ENCODE measurements at regions not wholly inside any gene's neighbourhood (a gene's known extent, or its start where the extent isn't known, plus 50 kb on each side); places are given as distances from the start of the nearest gene placed in this dataset.

DNA sequence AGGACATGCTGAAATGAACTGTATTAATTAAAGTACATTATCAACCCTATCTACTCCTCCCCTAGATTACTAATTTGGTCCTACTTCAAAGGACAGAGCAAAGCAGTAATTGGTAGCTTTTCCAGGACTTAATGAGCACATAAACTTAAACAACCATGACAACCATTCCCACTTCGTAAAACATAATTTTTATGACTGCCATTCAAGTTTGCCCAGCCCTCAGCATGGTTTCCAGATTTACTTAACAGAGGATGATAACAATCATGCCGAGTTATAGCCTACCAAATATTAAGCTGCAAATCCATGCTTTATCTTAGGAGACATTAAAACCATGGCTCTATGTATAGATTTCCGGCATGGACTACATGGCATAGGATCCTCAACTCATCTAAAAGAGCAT lies 401.1 kb upstream of the CHAC2 start:
- TF ChIP-seq EZH2phosphoT487 (IDR thresholded peaks at IDR 0.05; ENCODE audit: unreplicated experiment) (no peak), ZNF114 (CRISPR knock-in tag; IDR thresholded peaks at IDR 0.05) (no peak), STAT1 (IDR thresholded peaks at IDR 0.05; ENCODE audit: unreplicated experiment) (no peak)
- TF ChIP-seq, protein P1, sequence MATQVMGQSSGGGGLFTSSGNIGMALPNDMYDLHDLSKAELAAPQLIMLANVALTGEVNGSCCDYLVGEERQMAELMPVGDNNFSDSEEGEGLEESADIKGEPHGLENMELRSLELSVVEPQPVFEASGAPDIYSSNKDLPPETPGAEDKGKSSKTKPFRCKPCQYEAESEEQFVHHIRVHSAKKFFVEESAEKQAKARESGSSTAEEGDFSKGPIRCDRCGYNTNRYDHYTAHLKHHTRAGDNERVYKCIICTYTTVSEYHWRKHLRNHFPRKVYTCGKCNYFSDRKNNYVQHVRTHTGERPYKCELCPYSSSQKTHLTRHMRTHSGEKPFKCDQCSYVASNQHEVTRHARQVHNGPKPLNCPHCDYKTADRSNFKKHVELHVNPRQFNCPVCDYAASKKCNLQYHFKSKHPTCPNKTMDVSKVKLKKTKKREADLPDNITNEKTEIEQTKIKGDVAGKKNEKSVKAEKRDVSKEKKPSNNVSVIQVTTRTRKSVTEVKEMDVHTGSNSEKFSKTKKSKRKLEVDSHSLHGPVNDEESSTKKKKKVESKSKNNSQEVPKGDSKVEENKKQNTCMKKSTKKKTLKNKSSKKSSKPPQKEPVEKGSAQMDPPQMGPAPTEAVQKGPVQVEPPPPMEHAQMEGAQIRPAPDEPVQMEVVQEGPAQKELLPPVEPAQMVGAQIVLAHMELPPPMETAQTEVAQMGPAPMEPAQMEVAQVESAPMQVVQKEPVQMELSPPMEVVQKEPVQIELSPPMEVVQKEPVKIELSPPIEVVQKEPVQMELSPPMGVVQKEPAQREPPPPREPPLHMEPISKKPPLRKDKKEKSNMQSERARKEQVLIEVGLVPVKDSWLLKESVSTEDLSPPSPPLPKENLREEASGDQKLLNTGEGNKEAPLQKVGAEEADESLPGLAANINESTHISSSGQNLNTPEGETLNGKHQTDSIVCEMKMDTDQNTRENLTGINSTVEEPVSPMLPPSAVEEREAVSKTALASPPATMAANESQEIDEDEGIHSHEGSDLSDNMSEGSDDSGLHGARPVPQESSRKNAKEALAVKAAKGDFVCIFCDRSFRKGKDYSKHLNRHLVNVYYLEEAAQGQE (IDR thresholded peaks at IDR 0.05; ENCODE audit: unreplicated experiment) = no peak
- TF ChIP-seq, protein P2, sequence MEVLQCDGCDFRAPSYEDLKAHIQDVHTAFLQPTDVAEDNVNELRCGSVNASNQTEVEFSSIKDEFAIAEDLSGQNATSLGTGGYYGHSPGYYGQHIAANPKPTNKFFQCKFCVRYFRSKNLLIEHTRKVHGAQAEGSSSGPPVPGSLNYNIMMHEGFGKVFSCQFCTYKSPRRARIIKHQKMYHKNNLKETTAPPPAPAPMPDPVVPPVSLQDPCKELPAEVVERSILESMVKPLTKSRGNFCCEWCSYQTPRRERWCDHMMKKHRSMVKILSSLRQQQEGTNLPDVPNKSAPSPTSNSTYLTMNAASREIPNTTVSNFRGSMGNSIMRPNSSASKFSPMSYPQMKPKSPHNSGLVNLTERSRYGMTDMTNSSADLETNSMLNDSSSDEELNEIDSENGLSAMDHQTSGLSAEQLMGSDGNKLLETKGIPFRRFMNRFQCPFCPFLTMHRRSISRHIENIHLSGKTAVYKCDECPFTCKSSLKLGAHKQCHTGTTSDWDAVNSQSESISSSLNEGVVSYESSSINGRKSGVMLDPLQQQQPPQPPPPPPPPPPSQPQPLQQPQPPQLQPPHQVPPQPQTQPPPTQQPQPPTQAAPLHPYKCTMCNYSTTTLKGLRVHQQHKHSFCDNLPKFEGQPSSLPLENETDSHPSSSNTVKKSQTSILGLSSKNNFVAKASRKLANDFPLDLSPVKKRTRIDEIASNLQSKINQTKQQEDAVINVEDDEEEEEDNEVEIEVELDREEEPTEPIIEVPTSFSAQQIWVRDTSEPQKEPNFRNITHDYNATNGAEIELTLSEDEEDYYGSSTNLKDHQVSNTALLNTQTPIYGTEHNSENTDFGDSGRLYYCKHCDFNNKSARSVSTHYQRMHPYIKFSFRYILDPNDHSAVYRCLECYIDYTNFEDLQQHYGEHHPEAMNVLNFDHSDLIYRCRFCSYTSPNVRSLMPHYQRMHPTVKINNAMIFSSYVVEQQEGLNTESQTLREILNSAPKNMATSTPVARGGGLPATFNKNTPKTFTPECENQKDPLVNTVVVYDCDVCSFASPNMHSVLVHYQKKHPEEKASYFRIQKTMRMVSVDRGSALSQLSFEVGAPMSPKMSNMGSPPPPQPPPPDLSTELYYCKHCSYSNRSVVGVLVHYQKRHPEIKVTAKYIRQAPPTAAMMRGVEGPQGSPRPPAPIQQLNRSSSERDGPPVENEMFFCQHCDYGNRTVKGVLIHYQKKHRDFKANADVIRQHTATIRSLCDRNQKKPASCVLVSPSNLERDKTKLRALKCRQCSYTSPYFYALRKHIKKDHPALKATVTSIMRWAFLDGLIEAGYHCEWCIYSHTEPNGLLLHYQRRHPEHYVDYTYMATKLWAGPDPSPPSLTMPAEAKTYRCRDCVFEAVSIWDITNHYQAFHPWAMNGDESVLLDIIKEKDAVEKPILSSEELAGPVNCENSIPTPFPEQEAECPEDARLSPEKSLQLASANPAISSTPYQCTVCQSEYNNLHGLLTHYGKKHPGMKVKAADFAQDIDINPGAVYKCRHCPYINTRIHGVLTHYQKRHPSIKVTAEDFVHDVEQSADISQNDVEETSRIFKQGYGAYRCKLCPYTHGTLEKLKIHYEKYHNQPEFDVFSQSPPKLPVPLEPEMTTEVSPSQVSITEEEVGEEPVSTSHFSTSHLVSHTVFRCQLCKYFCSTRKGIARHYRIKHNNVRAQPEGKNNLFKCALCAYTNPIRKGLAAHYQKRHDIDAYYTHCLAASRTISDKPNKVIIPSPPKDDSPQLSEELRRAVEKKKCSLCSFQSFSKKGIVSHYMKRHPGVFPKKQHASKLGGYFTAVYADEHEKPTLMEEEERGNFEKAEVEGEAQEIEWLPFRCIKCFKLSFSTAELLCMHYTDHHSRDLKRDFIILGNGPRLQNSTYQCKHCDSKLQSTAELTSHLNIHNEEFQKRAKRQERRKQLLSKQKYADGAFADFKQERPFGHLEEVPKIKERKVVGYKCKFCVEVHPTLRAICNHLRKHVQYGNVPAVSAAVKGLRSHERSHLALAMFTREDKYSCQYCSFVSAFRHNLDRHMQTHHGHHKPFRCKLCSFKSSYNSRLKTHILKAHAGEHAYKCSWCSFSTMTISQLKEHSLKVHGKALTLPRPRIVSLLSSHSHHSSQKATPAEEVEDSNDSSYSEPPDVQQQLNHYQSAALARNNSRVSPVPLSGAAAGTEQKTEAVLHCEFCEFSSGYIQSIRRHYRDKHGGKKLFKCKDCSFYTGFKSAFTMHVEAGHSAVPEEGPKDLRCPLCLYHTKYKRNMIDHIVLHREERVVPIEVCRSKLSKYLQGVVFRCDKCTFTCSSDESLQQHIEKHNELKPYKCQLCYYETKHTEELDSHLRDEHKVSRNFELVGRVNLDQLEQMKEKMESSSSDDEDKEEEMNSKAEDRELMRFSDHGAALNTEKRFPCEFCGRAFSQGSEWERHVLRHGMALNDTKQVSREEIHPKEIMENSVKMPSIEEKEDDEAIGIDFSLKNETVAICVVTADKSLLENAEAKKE (CRISPR knock-in tag; IDR thresholded peaks at IDR 0.05) = no peak
- Histone ChIP-seq H3K79me2 (replicated peaks; ENCODE audit: insufficient read depth) (no peaks in the 10 kb centered on the region), H2AFZ (no peak overlapping the region), H3F3A (replicated peaks; ENCODE audit: low read depth) (no peaks in the 10 kb centered on the region), H3K4me1 (ENCODE audit: insufficient read depth) (no peaks in the 10 kb centered on the region), H4K20me1 (replicated peaks; ENCODE audit: insufficient read depth) (no peaks in the 10 kb centered on the region), H3K36me3 (ENCODE audit: insufficient read depth) (no peaks in the 10 kb centered on the region; the same call in 1 of the 2 replicates), H3K27me3 (ENCODE audit: insufficient read depth) (no peaks in the 10 kb centered on the region), H3K4me3 (no peak overlapping the region), H3K27ac (ENCODE audit: low read depth) (no peak overlapping the region), H3K9me2 (ENCODE audit: insufficient read depth) (no peaks in the 10 kb centered on the region), H3K4me2 (no peak overlapping the region)
- peaks cover 5% of the 10 kb centered on the region; the same call in 2 of the 3 replicates for H3K9me3 Mint-ChIP-seq
- no peak overlapping the region for H3K27ac Mint-ChIP-seq
- H3K36me3 Mint-ChIP-seq (ENCODE audit: low read depth) = 0 out of 3 replicates have a peak, but pooled peaks cover 3% of the 10 kb centered on the region
- H3K4me1 Mint-ChIP-seq = no peaks in the 10 kb centered on the region
- no peak overlapping the region for H3K4me3 Mint-ChIP-seq
- DNase-seq (ENCODE audit: low spot score) (no peak), ATAC-seq (no peak)
- H3K27me3 Mint-ChIP-seq (ENCODE audit: insufficient read depth, low read depth, poor library complexity) = no peaks in the 10 kb centered on the region

All from GM23338 (cell line).